ENCODE measurements at regions not wholly inside any gene's neighbourhood (a gene's known extent, or its start where the extent isn't known, plus 50 kb on each side); places are given as distances from the start of the nearest gene placed in this dataset.

DNA sequence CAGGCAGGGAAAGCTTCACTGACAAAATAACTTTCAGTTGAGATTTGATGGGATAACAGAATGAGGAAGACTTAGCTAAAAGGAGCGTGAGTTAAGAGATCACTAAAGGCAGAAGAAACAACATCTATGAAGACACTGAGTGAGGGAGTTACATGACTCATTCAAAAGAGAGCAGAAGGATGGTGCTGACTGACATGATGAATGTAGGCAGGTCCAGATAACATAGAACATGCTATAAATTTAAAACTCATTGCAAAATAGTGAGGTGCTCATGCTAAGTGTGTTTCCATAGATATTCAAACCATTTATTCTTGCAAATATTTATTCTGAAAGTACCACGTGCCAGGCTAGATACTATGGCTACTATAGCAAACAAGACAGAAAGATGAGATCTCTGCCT is 116.4 kb upstream of the DGKB start:
- Mint-ChIP-seq H3K27me3 (ENCODE audit: low read depth, poor library complexity) (peaks cover 10% of the 10 kb centered on the region), H3K4me3 (no peak overlapping the region), H3K36me3 (ENCODE audit: low read depth) (no peaks in the 10 kb centered on the region), H3K9me3 (no peaks in the 10 kb centered on the region), H3K4me1 (peaks cover 13% of the 10 kb centered on the region), H3K27ac (no peak overlapping the region)
- no peak for TF ChIP-seq CTCF (IDR thresholded peaks at IDR 0.05)
- no peak for DNase-seq

DNA sequence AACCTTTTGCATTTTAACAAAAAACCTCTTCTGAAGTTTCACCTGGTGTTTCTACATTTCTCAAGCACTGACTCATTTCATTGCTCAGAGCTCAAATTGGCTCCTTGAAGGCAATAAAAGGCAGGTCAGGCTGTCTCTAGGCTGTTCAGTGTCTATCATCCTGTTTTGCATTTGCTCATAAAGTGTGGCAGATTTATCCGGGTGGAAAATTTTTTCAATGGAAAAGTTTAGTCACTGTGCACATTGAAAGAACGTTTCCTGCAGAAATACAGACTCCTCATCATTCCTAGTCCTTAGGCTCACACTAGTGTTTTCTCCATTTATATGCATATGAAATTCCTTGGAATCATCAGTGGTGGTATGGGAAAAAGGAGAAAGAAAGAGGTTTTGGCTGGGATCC is 114.2 kb upstream of the DGKB start:
- no peak for TF ChIP-seq CTCF (IDR thresholded peaks at IDR 0.05)
- Mint-ChIP-seq H3K4me1 (peaks cover 13% of the 10 kb centered on the region), H3K27ac (no peak overlapping the region), H3K9me3 (no peaks in the 10 kb centered on the region), H3K27me3 (ENCODE audit: low read depth, poor library complexity) (peaks cover 20% of the 10 kb centered on the region), H3K4me3 (no peak overlapping the region), H3K36me3 (ENCODE audit: low read depth) (no peaks in the 10 kb centered on the region)
- no peak for DNase-seq

GRCh38 chr7:15016315-15016667 is 113.7 kb upstream of the DGKB start:
- Mint-ChIP-seq H3K27ac (no peak overlapping the region), H3K4me1 (peaks cover 13% of the 10 kb centered on the region), H3K9me3 (no peaks in the 10 kb centered on the region), H3K36me3 (ENCODE audit: low read depth) (no peaks in the 10 kb centered on the region), H3K4me3 (no peak overlapping the region), H3K27me3 (ENCODE audit: low read depth, poor library complexity) (peaks cover 20% of the 10 kb centered on the region)
- DNase-seq = no peak
- TF ChIP-seq CTCF (IDR thresholded peaks at IDR 0.05) = peak; percentile 27

DNA sequence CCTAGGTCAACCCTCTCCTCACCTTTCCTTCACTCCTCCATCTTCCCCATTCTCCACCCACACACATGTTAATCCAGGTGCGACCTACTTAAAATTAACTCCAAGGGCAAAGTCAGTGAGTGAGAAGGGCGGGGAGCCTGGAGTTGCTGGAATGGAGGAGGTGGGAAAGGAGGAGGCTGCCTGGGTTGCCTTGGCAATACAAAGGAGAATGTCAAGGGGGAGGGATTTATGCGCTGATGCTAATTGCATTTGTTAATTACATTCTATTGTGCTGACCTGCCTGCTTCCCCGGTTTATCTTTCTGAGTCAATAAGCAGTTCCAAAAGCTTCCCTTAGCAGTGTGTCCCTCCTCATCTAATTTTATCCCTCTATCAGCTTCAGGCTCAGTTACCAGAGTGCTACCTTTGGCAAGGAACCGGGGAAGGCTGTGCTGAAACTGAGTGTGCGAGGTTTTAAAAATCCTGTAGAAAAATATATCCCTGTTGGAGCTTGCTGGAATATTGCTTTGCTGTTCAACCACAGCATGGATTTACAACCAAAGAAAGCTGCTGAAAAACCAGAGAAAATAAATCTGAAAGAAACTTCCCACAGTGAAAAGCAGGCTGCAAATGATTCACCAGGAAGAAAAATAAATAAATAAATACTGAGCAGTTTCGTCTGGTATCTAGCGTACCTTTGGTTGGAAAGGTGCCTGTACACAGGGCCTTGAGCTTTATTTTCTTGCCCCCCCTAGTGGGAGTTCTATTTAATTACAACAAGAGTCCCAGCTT is 113.2 kb upstream of the DGKB start:
- no peaks in the 10 kb centered on the region for H3K9me3 Mint-ChIP-seq
- DNase-seq = peak; percentile 33
- no peaks in the 10 kb centered on the region for H3K36me3 Mint-ChIP-seq (ENCODE audit: low read depth)
- H3K27ac Mint-ChIP-seq = no peak overlapping the region
- H3K4me3 Mint-ChIP-seq = peak overlapping the region; percentile 62
- peak; percentile 74 for TF ChIP-seq CTCF (IDR thresholded peaks at IDR 0.05)
- H3K27me3 Mint-ChIP-seq (ENCODE audit: low read depth, poor library complexity) = peaks cover 16% of the 10 kb centered on the region
- H3K4me1 Mint-ChIP-seq = peaks cover 13% of the 10 kb centered on the region

DNA sequence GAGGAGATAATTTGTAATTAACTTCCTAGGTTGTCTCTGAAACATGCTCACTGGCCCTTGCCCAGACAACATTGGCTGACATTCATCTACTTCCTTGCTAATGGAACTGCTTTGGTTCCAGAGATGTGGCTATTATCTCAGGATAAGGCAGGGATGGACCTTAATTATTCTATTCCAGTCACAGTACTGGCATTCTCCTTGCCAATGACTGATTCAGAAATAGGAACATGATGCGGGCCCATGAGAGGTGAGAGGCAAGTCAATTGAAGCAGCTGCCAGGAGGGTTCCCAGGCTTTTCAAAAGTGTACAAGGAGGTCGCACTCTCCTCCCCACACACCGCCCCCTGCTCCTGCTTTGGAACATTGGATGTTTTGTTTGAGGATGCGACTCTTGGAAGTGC is 109.6 kb upstream of the DGKB start:
- Mint-ChIP-seq H3K27ac (no peak overlapping the region), H3K4me1 (peaks cover 13% of the 10 kb centered on the region), H3K36me3 (ENCODE audit: low read depth) (no peaks in the 10 kb centered on the region), H3K27me3 (ENCODE audit: low read depth, poor library complexity) (peaks cover 10% of the 10 kb centered on the region), H3K9me3 (no peaks in the 10 kb centered on the region), H3K4me3 (no peak overlapping the region)
- TF ChIP-seq CTCF (IDR thresholded peaks at IDR 0.05) = no peak
- DNase-seq = no peak

- peaks cover 10% of the 10 kb centered on the region for H3K27me3 Mint-ChIP-seq (ENCODE audit: low read depth, poor library complexity)
- no peak overlapping the region for H3K4me3 Mint-ChIP-seq
- peaks cover 8% of the 10 kb centered on the region for H3K4me1 Mint-ChIP-seq
- DNase-seq = no peak
- H3K9me3 Mint-ChIP-seq = no peaks in the 10 kb centered on the region
- no peaks in the 10 kb centered on the region for H3K36me3 Mint-ChIP-seq (ENCODE audit: low read depth)
- no peak for TF ChIP-seq CTCF (IDR thresholded peaks at IDR 0.05)
- H3K27ac Mint-ChIP-seq = no peak overlapping the region
Observed at GRCh38 chr7:15011289-15011688, 108.7 kb upstream of the DGKB start.

Measured in nephron progenitor cell (in vitro differentiated cells).